ENCODE measurements at regions not wholly inside any gene's neighbourhood (a gene's known extent, or its start where the extent isn't known, plus 50 kb on each side); places are given as distances from the start of the nearest gene placed in this dataset.
A peak's percentile ranks its signal among the peaks of the same experiment; 100 is the strongest.

DNA sequence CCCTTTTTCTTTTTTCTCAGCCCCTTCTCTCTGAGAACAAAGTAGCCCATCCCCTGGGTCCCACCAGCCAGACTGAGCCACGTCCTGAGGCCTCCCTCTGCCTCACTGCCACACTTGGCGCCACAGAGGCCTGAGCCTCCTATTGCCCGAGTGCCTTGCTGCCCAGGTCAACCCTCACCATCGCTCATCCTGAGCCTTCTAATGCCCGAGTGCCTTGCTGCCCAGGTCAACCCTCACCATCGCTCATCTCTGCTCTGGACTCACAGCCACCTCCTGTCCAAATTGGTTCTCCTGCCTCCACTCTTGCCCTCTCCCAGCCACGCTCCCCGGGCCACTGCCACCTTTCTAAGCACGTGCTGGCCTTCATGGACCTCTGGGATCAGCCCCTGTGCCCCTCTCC, 53.2 kb upstream of the SMNDC1 start:
- H3K9me3 ChIP-seq (ENCODE audit: low read depth): no peaks in the 10 kb centered on the region
- H3K4me1 ChIP-seq (ENCODE audit: insufficient read depth): peaks cover 42% of the 10 kb centered on the region
- H3K9me2 ChIP-seq (ENCODE audit: insufficient read depth): no peaks in the 10 kb centered on the region

GRCh38 chr10:110358278-110358677, 53.6 kb upstream of the SMNDC1 start:
- in situ Hi-C loops (cut with MboI): no loop called here
- H3K9me3 ChIP-seq (ENCODE audit: low read depth): no peaks in the 10 kb centered on the region
- H3K27me3 ChIP-seq (replicated peaks; ENCODE audit: insufficient read depth): no peaks in the 10 kb centered on the region
- H2AFZ ChIP-seq: no peak overlapping the region
- peaks cover 18% of the 10 kb centered on the region for H3F3A ChIP-seq (ENCODE audit: insufficient read depth)
- 88 to 100% methylated on average over 1 of the region's 1 CpG for WGBS, 2 experiments (ENCODE audit: low coverage in 1 of 2, low lambda C conversion rate in 2 of 2, missing lambda C conversion rate in 2 of 2)
- no peaks in the 10 kb centered on the region for H3K9me2 ChIP-seq (ENCODE audit: insufficient read depth)
- no peak overlapping the region for H3K4me3 ChIP-seq
- no peak overlapping the region for H3K27ac ChIP-seq
- H3K4me1 ChIP-seq (ENCODE audit: insufficient read depth): peaks cover 38% of the 10 kb centered on the region
- no peaks in the 10 kb centered on the region for H4K20me1 ChIP-seq (ENCODE audit: insufficient read depth)
- H3K36me3 ChIP-seq (ENCODE audit: low read depth): no peaks in the 10 kb centered on the region
- TF ChIP-seq EZH2phosphoT487 (IDR thresholded peaks at IDR 0.05; ENCODE audit: insufficient read depth, low read depth) (no peak), EZH2 (IDR thresholded peaks at IDR 0.05; ENCODE audit: insufficient read depth, poor library complexity, severe bottlenecking) (no peak)
- H3K4me2 ChIP-seq (ENCODE audit: unreplicated experiment): no peak overlapping the region
- no peak overlapping the region for H3K9ac ChIP-seq
- no peaks in the 10 kb centered on the region for H3K79me2 ChIP-seq (ENCODE audit: insufficient read depth)
- DNase-seq: no peak

More for the DNA sequence above, 53.2 kb upstream of the SMNDC1 start:
- H3K4me3 ChIP-seq: no peak overlapping the region
- H3F3A ChIP-seq (ENCODE audit: insufficient read depth): peaks cover 22% of the 10 kb centered on the region
- TF ChIP-seq EZH2phosphoT487 (IDR thresholded peaks at IDR 0.05; ENCODE audit: insufficient read depth, low read depth) (no peak), EZH2 (IDR thresholded peaks at IDR 0.05; ENCODE audit: insufficient read depth, poor library complexity, severe bottlenecking) (no peak)
- H3K36me3 ChIP-seq (ENCODE audit: low read depth): no peaks in the 10 kb centered on the region
- in situ Hi-C loops (cut with MboI): no loop called here
- DNase-seq: no peak
- no peaks in the 10 kb centered on the region for H4K20me1 ChIP-seq (ENCODE audit: insufficient read depth)
- H3K27ac ChIP-seq: peak overlapping the region; percentile 42
- H3K27me3 ChIP-seq (replicated peaks; ENCODE audit: insufficient read depth): no peaks in the 10 kb centered on the region
- 88 to 92% methylated on average over 9 of the region's 9 CpGs for WGBS, 2 experiments (ENCODE audit: low coverage in 1 of 2, low lambda C conversion rate in 2 of 2, missing lambda C conversion rate in 2 of 2)
- H3K79me2 ChIP-seq (ENCODE audit: insufficient read depth): no peaks in the 10 kb centered on the region
- H2AFZ ChIP-seq: no peak overlapping the region
- H3K9ac ChIP-seq: 0 out of 2 replicates have a peak overlapping the region, but pooled peaks have one; percentile 5
- H3K4me2 ChIP-seq (ENCODE audit: unreplicated experiment): peak overlapping the region; percentile 47

DNA sequence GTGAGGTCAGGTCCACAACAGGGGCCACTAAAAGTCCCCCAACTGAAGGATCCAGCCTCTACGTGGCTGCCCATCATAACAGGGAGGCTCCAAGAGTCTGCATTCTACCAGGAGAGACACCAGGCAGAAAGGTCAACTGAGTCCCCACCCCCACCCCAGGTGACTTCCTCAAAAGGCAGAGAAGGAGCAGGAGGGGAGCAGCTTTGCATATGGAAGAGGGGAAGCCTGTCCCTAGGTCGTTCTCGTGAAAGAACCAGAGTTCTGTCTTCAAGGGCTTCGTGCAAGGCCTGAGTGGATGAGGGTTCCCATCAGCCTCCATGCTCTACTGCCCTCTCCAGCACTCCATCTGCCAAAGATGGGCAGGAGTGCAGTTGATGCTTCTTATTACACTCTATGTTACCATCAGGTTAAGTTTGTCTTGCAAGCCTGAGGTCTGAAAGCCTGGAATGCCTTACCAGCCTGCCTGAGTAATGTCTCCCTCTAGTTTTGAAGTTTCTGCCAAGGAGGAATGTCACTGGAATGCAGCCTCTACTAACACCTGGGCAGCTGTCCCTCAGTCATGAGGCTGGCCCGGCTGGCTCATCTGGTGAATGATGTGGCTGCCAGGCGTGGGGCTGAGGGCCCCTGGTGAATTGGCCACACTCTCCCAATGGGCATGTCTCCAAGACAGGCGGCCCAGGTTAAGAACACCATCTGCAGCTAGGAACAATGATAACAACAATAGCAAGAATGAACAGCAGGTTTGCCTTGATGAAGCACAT, 54.3 kb upstream of the SMNDC1 start:
- Histone ChIP-seq H3K4me2 (ENCODE audit: unreplicated experiment) (no peak overlapping the region), H3K9ac (no peak overlapping the region), H3K9me3 (ENCODE audit: low read depth) (no peaks in the 10 kb centered on the region), H2AFZ (no peak overlapping the region), H4K20me1 (ENCODE audit: insufficient read depth) (no peaks in the 10 kb centered on the region), H3K9me2 (ENCODE audit: insufficient read depth) (no peaks in the 10 kb centered on the region), H3K4me1 (ENCODE audit: insufficient read depth) (peaks cover 39% of the 10 kb centered on the region), H3F3A (ENCODE audit: insufficient read depth) (peaks cover 13% of the 10 kb centered on the region), H3K79me2 (ENCODE audit: insufficient read depth) (no peaks in the 10 kb centered on the region), H3K27me3 (replicated peaks; ENCODE audit: insufficient read depth) (no peaks in the 10 kb centered on the region), H3K27ac (no peak overlapping the region), H3K4me3 (no peak overlapping the region), H3K36me3 (ENCODE audit: low read depth) (no peaks in the 10 kb centered on the region)
- WGBS, 2 experiments (ENCODE audit: low coverage in 1 of 2, low lambda C conversion rate in 2 of 2, missing lambda C conversion rate in 2 of 2): 39 to 46% methylated on average over 7 of the region's 7 CpGs
- in situ Hi-C loops (cut with MboI): no loop called here
- peak; percentile 48 for DNase-seq
- TF ChIP-seq EZH2phosphoT487 (IDR thresholded peaks at IDR 0.05; ENCODE audit: insufficient read depth, low read depth): no peak
- no peak for TF ChIP-seq EZH2 (IDR thresholded peaks at IDR 0.05; ENCODE audit: insufficient read depth, poor library complexity, severe bottlenecking)

GRCh38 chr10:110360857-110361474, 56.2 kb upstream of the SMNDC1 start:
- no peak overlapping the region for H3K4me3 ChIP-seq
- no peak overlapping the region for H3K27ac ChIP-seq
- peaks cover 29% of the 10 kb centered on the region for H3K4me1 ChIP-seq (ENCODE audit: insufficient read depth)
- TF ChIP-seq EZH2 (IDR thresholded peaks at IDR 0.05; ENCODE audit: insufficient read depth, poor library complexity, severe bottlenecking): no peak
- no peak overlapping the region for H2AFZ ChIP-seq
- no peaks in the 10 kb centered on the region for H3K27me3 ChIP-seq (replicated peaks; ENCODE audit: insufficient read depth)
- H3K9ac ChIP-seq: no peak overlapping the region
- 74 to 76% methylated on average over 5 of the region's 5 CpGs for WGBS, 2 experiments (ENCODE audit: low coverage in 1 of 2, low lambda C conversion rate in 2 of 2, missing lambda C conversion rate in 2 of 2)
- no peaks in the 10 kb centered on the region for H4K20me1 ChIP-seq (ENCODE audit: insufficient read depth)
- H3K36me3 ChIP-seq (ENCODE audit: low read depth): no peaks in the 10 kb centered on the region
- no peaks in the 10 kb centered on the region for H3K79me2 ChIP-seq (ENCODE audit: insufficient read depth)
- no peaks in the 10 kb centered on the region for H3K9me3 ChIP-seq (ENCODE audit: low read depth)
- DNase-seq: peak; percentile 40
- no peak overlapping the region for H3K4me2 ChIP-seq (ENCODE audit: unreplicated experiment)
- in situ Hi-C loops (cut with MboI): no loop called here
- no peaks in the 10 kb centered on the region for H3K9me2 ChIP-seq (ENCODE audit: insufficient read depth)
- H3F3A ChIP-seq (ENCODE audit: insufficient read depth): no peaks in the 10 kb centered on the region

Data from GM23248 (cell line).